IMR-90 (cell line): ENCODE measurements at regions not wholly inside any gene's neighbourhood (a gene's known extent, or its start where the extent isn't known, plus 50 kb on each side); places are given as distances from the start of the nearest gene placed in this dataset.

Experiments
- ATAC-seq: fragments of 200-7000 bp; cut with Tn5 transposase; 2 replicates; pipeline ENCODE4 v1.9.1; 2020; ENCODE audit warnings: low read depth, mild to moderate bottlenecking, moderate library complexity
- BruUV-seq: library from RNA; stranded (reverse); fragments of 400-500 nt; replicated peaks from 2 replicates; lab custom pipeline; 2021; lab: Mats Ljungman, UMichigan
- CTCF ChIA-PET: fragments of 300-600 bp; formaldehyde crosslinking; extraction: SDS; loops from one replicate; lab custom pipeline; 2021; ENCODE audit warnings: antibody characterized with exemption; lab: Yijun Ruan, JAX
- POLR2A ChIA-PET: fragments of 300-600 bp; sonication (Branson Sonifier 250); formaldehyde crosslinking; loops from one replicate; lab custom pipeline; 2022; ENCODE audit warnings: antibody characterized with exemption; ENCODE audit not compliant: unreplicated experiment; lab: Charles Lee
- DNase-seq: peaks from one replicate; pipeline ENCODE4 v3.0.0; 2013
- H2AFZ ChIP-seq: replicated peaks from 2 replicates; pipeline ENCODE3; 2013; ENCODE audit warnings: low read length, mild to moderate bottlenecking; ENCODE audit not compliant: poor library complexity
- H2AK5ac ChIP-seq: 2 replicates; pipeline ENCODE4 v1.6.1; 2013; ENCODE audit warnings: low read depth, low read length, inconsistent platforms
- H2AK9ac ChIP-seq: replicated peaks from 2 replicates; pipeline ENCODE3; 2013; ENCODE audit warnings: mild to moderate bottlenecking, low read depth, low read length, moderate library complexity; ENCODE audit not compliant: poor library complexity
- H2BK120ac ChIP-seq: 2 replicates; pipeline ENCODE4 v1.6.1; 2013; ENCODE audit warnings: low read depth, low read length, inconsistent platforms
- H2BK15ac ChIP-seq: 3 replicates; pipeline ENCODE4 v1.6.1; 2013; ENCODE audit warnings: low read depth, low read length, inconsistent platforms
- H2BK20ac ChIP-seq: 2 replicates; pipeline ENCODE4 v1.6.1; 2013; ENCODE audit warnings: low read depth, mild to moderate bottlenecking, inconsistent platforms, low read length, moderate library complexity
- H2BK5ac ChIP-seq: 2 replicates; pipeline ENCODE4 v1.6.1; 2013; ENCODE audit warnings: mild to moderate bottlenecking, low read depth, low read length, inconsistent platforms; ENCODE audit not compliant: poor library complexity, severe bottlenecking
- H3K14ac ChIP-seq: replicated peaks from 2 replicates; pipeline ENCODE4 v1.6.1; 2013; ENCODE audit warnings: low read depth, low read length, inconsistent platforms
- H3K18ac ChIP-seq: 2 replicates; pipeline ENCODE4 v1.6.1; 2013; ENCODE audit warnings: low read depth, low read length, control low read depth
- H3K23ac ChIP-seq: 2 replicates; pipeline ENCODE4 v1.6.1; 2013; ENCODE audit warnings: low read depth, low read length, inconsistent platforms
- H3K27ac ChIP-seq: 2 replicates; pipeline ENCODE4 v1.5.1; 2013; ENCODE audit warnings: mild to moderate bottlenecking, control low read depth, low read length; ENCODE audit not compliant: insufficient read depth
- H3K27me3 ChIP-seq: 2 replicates; pipeline ENCODE4 v1.6.1; 2013; ENCODE audit warnings: low read length; ENCODE audit not compliant: control insufficient read depth, insufficient read depth
- H3K36me3 ChIP-seq: 2 replicates; pipeline ENCODE4 v1.6.1; 2013; ENCODE audit warnings: low read length, mixed read lengths; ENCODE audit not compliant: control insufficient read depth, insufficient read depth
- H3K4ac ChIP-seq: 2 replicates; pipeline ENCODE4 v1.6.1; 2013; ENCODE audit warnings: low read depth, low read length, inconsistent platforms
- H3K4me1 ChIP-seq: 2 replicates; pipeline ENCODE4 v1.6.1; 2013; ENCODE audit warnings: low read length, mixed read lengths; ENCODE audit not compliant: control insufficient read depth, insufficient read depth
- H3K4me2 ChIP-seq: 2 replicates; pipeline ENCODE4 v1.6.1; 2013; ENCODE audit warnings: low read depth, mild to moderate bottlenecking, control low read depth, low read length, moderate library complexity
- H3K4me3 ChIP-seq: 2 replicates; pipeline ENCODE4 v1.5.1; 2013; ENCODE audit warnings: low read depth, mild to moderate bottlenecking, control low read depth, low read length, moderate library complexity; ENCODE audit not compliant: insufficient read depth
- H3K56ac ChIP-seq: 2 replicates; pipeline ENCODE4 v1.6.1; 2013; ENCODE audit warnings: low read length, inconsistent platforms; ENCODE audit not compliant: insufficient read depth; ENCODE audit errors: extremely low read depth
- H3K79me1 ChIP-seq, 2 experiments: 2 replicates each; pipeline ENCODE4 v1.6.1; 2013; ENCODE audit warnings: low read length in 2 of 2, inconsistent platforms in 1 of 2, low read depth in 1 of 2
- H3K9ac ChIP-seq: 2 replicates; pipeline ENCODE4 v1.6.1; 2013; ENCODE audit warnings: low read depth, low read length, control low read depth
- H3K9me1 ChIP-seq: 2 replicates; pipeline ENCODE4 v1.6.1; 2013; ENCODE audit warnings: low read length, inconsistent platforms; ENCODE audit not compliant: insufficient read depth
- H3K9me3 ChIP-seq: 2 replicates; pipeline ENCODE4 v1.6.1; 2013; ENCODE audit warnings: low read length; ENCODE audit not compliant: control insufficient read depth, insufficient read depth
- H4K20me1 ChIP-seq: 2 replicates; pipeline ENCODE4 v1.6.1; 2013; ENCODE audit warnings: low read length, inconsistent platforms; ENCODE audit not compliant: insufficient read depth
- H4K5ac ChIP-seq: 2 replicates; pipeline ENCODE4 v1.6.1; 2013; ENCODE audit warnings: mild to moderate bottlenecking, low read depth, low read length, control low read depth
- H4K8ac ChIP-seq, 2 experiments: 2 replicates each; pipeline ENCODE4 v1.6.1; 2013; ENCODE audit warnings: low read depth in 2 of 2, low read length in 2 of 2, control low read depth in 1 of 2, inconsistent platforms in 1 of 2
- H4K91ac ChIP-seq: 2 replicates; pipeline ENCODE4 v1.6.1; 2013; ENCODE audit warnings: low read depth, low read length, inconsistent platforms; ENCODE audit not compliant: insufficient read depth
- BHLHE40 ChIP-seq: fragments of 150-350 bp; IDR thresholded peaks from 2 replicates; pipeline ENCODE4 v1.6.1; 2016; ENCODE audit warnings: mild to moderate bottlenecking, low read depth, low read length
- CEBPB ChIP-seq: IDR thresholded peaks from 2 replicates; pipeline ENCODE4 v1.6.1; 2012; ENCODE audit warnings: low read depth, low read length, improper control_type of control experiment
- CHD1 ChIP-seq: IDR thresholded peaks from 2 replicates; pipeline ENCODE4 v1.6.1; 2012; ENCODE audit warnings: low read depth, low read length, improper control_type of control experiment
- FOS ChIP-seq: fragments of 150-350 bp; IDR thresholded peaks from 2 replicates; pipeline ENCODE4 v1.6.1; 2016; ENCODE audit warnings: low read depth, low read length
- MAFK ChIP-seq: IDR thresholded peaks from 2 replicates; pipeline ENCODE4 v1.6.1; 2012; ENCODE audit warnings: low read depth, low read length, improper control_type of control experiment
- MXI1 ChIP-seq: IDR thresholded peaks from 2 replicates; pipeline ENCODE4 v1.6.1; 2012; ENCODE audit warnings: low read depth, mild to moderate bottlenecking, low read length, moderate library complexity, borderline replicate concordance
- NFE2L2 ChIP-seq: fragments of 150-350 bp; IDR thresholded peaks from 2 replicates; pipeline ENCODE4 v1.6.1; 2016; ENCODE audit warnings: low read depth, mild to moderate bottlenecking, low read length
- POLR2A ChIP-seq: IDR thresholded peaks from 2 replicates; pipeline ENCODE4 v1.6.1; 2012; ENCODE audit warnings: mild to moderate bottlenecking, low read depth, low read length
- RAD21 ChIP-seq: IDR thresholded peaks from 2 replicates; pipeline ENCODE4 v1.6.1; 2012; ENCODE audit warnings: low read length, improper control_type of control experiment
- RCOR1 ChIP-seq: IDR thresholded peaks from 2 replicates; pipeline ENCODE4 v1.6.1; 2012; ENCODE audit warnings: mild to moderate bottlenecking, low read length, improper control_type of control experiment; ENCODE audit not compliant: insufficient replicate concordance
- SMC3 ChIP-seq: fragments of 150-350 bp; IDR thresholded peaks from 2 replicates; pipeline ENCODE4 v1.6.1; 2016; ENCODE audit warnings: low read depth, mild to moderate bottlenecking, antibody characterized with exemption, low read length, moderate library complexity
- WGBS, 2 experiments: methylation state at CpG; one replicate each; pipeline versions ENCODE4 v1.1.5 to v1.1.7; 2013; ENCODE audit warnings: missing lambda C conversion rate in 2 of 2; ENCODE audit not compliant: insufficient read length in 1 of 2; ENCODE audit errors: extremely low coverage in 2 of 2; 5-methylcytosine and 5-hydroxymethylcytosine counted together
- dilution Hi-C: fragments of 300-500 bp; cut with HindIII; formaldehyde crosslinking; loops from one replicate; pipeline ENCODE4 v1.14.3; 2018; ENCODE audit warnings: low sequenced_read_pairs; ENCODE audit not compliant: unreplicated experiment
- in situ Hi-C: fragments of 300-500 bp; cut with MboI; formaldehyde crosslinking; loops from 3 replicates; pipeline ENCODE4 v1.14.3; 2019; ENCODE audit warnings: low sequenced_read_pairs, inconsistent platforms, mixed read lengths
- intact Hi-C: fragments of 100-400 bp; cut with micrococcal nuclease; formaldehyde crosslinking; loops from 2 replicates; pipeline ENCODE4 v1.10.0; 2022

- H3K79me1 ChIP-seq: peaks cover 0 to 3% of the 10 kb centered on the region in 2 experiments; a peak in 1 of 4 replicates
- peak overlapping the region; percentile 87 for H2BK120ac ChIP-seq
- TF ChIP-seq CHD1 (0 out of 2 replicates have a peak, but pooled peaks have one; percentile 13), RCOR1 (no peak), NFE2L2 (no peak), RAD21 (peak; percentile 7; the same call in 1 of the 2 replicates), CEBPB (peak; percentile 81), MAFK (no peak; the same call in 1 of the 2 replicates), SMC3 (no peak), FOS (peak; percentile 79), MXI1 (no peak), BHLHE40 (0 out of 2 replicates have a peak, but pooled peaks have one; percentile 5), POLR2A (no peak)
- H3K27ac ChIP-seq: peak overlapping the region; percentile 86
- no peaks in the 10 kb centered on the region for H4K20me1 ChIP-seq
- no peaks in the 10 kb centered on the region for H3K36me3 ChIP-seq
- peak overlapping the region; percentile 61; the same call in 1 of the 2 replicates for H4K5ac ChIP-seq
- H3K14ac ChIP-seq: peak overlapping the region; percentile 84
- H2AK9ac ChIP-seq: no peak overlapping the region
- H3K4me1 ChIP-seq: peaks cover 8% of the 10 kb centered on the region
- in situ Hi-C loops: no loop called here
- H4K8ac ChIP-seq: peak overlapping the region; percentile 19 to 84; a peak in 3 of 4 replicates
- peak overlapping the region; percentile 83 for H4K91ac ChIP-seq
- H3K4ac ChIP-seq: peak overlapping the region; percentile 83; the same call in 1 of the 2 replicates
- H3K18ac ChIP-seq: peak overlapping the region; percentile 66; the same call in 1 of the 2 replicates
- H2BK5ac ChIP-seq: peak overlapping the region; percentile 96
- dilution Hi-C loops: no loop called here
- H2AFZ ChIP-seq: peak overlapping the region; percentile 84
- H3K27me3 ChIP-seq: no peaks in the 10 kb centered on the region
- H3K4me3 ChIP-seq: no peak overlapping the region
- no peaks in the 10 kb centered on the region for H3K9me3 ChIP-seq
- H2BK15ac ChIP-seq: peak overlapping the region; percentile 84; the same call in 2 of the 3 replicates
- H3K9me1 ChIP-seq: peaks cover 21% of the 10 kb centered on the region
- POLR2A ChIA-PET: interaction anchor here (1.3 kb wide), 1 partner anchor 166 kb away, joined by 9 read pairs; the partner anchor contains the start of gene CITED2
- BruUV-seq: no TSS peak
- H3K9ac ChIP-seq: no peak overlapping the region
- DNase-seq (peak; percentile 98), ATAC-seq (peak; percentile 97)
- peak overlapping the region; percentile 80 for H2BK20ac ChIP-seq
- peak overlapping the region; percentile 76 for H3K23ac ChIP-seq
- intact Hi-C loops: loop anchor here (10.0 kb wide), 1 partner anchor 515 kb away; no protein-coding TSS in a partner anchor
- H3K4me2 ChIP-seq: peak overlapping the region; percentile 68; the same call in 1 of the 2 replicates
- H3K56ac ChIP-seq: peak overlapping the region; percentile 64
- 7% methylated on average over 7 of the region's 12 CpGs; no CpG with 5 or more reads in 1 of the 2 experiments for WGBS, 2 experiments
- CTCF ChIA-PET: interaction anchor here (0.5 to 1.1 kb wide), 3 partner anchors 14 to 52 kb away, joined by 3 read pairs; no protein-coding TSS in a partner anchor
- 0 out of 2 replicates have a peak overlapping the region, but pooled peaks have one; percentile 86 for H2AK5ac ChIP-seq
Observed at GRCh38 chr6:139539852-139540251, 165.4 kb upstream of the CITED2 start.
